ENCODE measurements at regions not wholly inside any gene's neighbourhood (a gene's known extent, or its start where the extent isn't known, plus 50 kb on each side); places are given as distances from the start of the nearest gene placed in this dataset.
A peak's percentile ranks its signal among the peaks of the same experiment; 100 is the strongest.

DNA sequence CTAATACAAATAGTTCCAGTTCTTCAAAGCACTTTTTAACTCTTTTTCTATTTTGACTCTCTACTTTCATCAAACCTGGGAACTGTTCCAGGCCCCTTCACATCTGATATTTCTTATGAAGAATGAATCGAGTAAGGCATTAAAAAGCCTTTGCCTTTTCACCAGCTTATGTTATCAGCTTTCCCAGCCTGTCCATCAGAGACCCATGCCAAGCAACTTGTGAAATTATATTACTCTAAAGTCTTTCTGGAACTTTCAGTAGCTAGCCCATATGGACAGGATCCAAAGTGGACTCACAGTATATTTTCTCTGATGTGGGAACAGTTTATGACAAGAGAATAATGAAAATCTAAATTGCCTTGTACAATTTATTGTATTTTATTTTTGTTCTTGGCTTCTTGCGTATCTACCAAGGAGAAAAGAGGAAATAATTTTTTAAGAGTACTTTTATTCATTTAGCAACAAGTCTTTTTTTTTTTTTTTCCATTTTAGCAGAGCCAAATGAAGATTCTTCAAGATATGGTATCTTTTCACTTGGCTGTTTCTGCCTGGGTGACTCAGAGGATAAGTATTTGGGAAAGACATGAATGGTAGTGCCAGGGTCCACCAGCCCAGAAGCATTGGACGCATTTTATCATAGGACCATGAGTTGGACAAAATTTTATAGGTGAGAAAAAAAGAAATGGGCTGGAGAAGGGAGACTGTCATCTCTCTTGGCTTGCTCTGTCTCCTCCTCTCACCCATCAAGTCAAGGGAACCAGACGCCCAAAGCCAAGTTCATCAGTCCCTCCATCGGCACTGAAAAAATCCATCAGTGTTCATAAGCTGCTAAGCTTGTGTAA, 195.8 kb upstream of the NEBL start:
- peak; percentile 30 for DNase-seq (ENCODE audit: low spot score)

DNA sequence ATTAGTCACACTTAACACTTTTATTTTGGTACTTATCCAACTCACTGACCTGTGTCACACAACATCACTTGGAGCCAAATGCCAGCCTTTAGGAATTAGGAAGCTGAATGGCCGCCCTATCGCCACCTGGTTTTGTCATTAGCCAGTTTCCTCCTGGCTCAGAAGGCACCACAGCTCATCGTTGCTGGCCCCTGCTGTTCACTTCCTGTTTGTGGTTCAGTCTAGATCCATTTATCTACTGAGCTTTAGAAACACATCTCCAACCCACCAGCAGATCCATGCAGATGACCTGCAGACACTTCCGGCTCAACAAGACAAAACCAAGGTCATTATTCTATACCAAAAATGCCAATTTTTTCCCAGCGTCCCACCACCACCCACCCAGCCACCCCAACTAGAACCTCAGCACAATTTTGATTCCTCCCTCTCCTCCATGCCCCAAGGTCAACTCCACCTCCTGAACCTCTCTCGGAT, 193.5 kb upstream of the NEBL start:
- DNase-seq (ENCODE audit: low spot score): no peak

DNA sequence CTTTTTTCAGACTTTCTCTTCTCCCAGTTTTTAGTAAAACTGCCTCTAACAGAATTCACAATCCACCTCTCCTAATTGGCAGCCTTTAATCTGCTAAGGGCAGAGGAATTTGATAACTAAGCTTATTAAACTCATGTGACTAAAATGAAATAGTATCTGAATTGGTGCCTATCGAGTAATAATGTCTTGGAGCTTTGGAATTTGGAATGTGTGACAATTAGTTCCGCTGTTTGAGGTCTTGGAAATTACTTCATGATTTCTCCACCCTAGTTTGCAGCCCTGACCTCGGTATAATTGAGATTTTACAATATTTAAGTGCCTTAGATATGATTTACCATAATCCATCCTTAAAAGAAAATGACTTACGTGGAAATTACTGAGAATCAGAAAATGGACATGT, 190.4 kb upstream of the NEBL start:
- no peak for DNase-seq (ENCODE audit: low spot score)

GRCh38 chr10:21084700-21085099, 187.6 kb upstream of the NEBL start:
- peak; percentile 93 for DNase-seq (ENCODE audit: low spot score)

DNA sequence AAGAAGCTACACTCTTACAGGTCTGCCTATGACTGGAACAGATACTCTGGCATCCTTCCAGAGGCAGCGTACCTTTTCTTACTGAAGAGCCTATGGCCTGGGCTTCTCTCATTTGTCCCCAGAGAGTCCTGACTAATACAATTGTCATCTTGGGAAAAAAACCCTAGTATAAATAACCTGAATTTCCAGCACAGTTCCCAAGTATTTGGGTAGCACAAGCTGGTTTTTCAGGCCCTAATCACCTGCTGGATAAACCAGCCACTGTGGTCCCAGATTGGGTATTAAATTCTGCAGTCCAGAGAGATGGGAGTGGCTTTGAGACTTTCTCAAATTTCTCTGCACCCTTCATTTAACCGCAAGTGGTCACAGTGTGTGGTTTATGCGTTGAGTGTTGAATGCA, 186.8 kb upstream of the NEBL start:
- peak; percentile 93 for DNase-seq (ENCODE audit: low spot score)

DNA sequence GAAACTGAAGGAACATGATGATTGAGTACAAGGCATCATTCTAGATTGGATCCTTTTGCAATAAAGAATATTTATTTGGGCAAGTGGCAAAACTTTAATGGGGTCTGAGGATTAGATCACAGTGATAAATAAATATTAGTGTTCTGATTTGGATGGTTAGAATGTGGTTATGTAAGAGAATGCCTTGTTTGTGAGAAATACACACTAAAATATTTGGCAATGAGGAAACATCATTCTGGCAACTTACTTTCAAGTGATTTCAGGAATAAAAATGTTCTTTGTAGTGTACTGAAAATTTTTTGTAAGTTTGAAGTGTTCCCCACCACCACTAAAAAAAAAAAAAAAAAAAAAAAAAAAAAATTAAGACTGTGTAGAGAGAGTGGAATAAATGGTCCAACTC, 185.1 kb upstream of the NEBL start:
- no peak for DNase-seq (ENCODE audit: low spot score)

GRCh38 chr10:21080261-21080660, 183.2 kb upstream of the NEBL start:
- DNase-seq (ENCODE audit: low spot score): no peak

DNA sequence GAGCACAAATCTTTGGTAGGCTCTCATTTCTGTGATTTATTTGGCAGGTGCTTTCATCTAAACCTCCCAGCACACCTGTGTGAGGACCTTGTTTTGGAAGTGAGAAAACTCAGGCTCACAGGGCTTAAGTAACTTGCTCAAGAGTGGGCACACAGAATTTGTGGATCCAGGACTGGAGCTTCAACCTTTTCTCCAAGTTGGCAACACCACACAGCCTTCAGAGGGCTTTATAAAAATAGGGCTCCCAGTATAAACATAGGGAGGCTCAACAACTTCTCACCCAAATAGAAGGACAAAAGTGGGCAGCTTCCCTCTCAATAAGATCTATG, 182.2 kb upstream of the NEBL start:
- no peak for DNase-seq (ENCODE audit: low spot score)

DNA sequence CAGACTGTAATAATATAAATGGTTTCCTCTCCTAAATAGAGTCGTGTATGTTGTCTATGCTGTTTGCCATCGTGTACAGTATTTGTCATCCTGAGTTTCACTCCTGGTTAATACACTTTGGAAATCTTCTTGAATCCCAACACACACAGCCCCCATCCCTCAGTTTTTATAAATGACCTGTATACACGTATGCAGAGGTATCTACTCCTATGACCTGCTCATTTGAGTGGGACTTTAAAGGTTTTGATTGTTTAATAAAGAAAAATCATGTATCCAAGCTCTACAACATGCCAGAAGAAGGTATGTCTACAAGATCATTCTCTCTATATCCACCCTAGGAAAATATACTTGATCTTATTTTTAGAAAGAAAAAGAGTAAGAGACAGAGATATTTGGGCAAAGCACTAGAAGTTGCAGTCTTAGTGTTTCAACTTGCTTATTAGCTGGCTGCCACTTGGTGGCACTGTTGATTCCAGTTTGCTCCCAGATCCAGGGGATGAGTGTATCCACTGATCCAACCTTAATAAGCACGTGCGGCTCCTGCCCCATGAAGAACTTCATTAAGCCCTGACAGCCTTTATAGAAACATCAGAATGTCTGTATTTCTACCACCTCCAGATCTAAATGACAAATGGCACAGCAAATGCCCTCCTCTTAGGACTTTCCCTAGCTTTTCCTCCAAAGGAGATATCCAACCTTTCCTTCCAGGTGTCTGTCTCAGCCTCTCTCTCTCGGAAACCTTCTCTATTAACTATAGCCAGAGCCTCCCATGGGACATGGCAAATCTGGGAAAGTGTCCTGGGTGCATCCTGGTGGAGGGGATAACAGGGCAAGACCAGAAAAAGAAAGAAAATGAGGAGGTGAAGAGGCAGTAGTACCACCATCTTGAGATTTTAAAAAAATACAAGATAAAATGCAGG, 181.6 kb upstream of the NEBL start:
- peak; percentile 68 for DNase-seq (ENCODE audit: low spot score)

- no peak for DNase-seq (ENCODE audit: low spot score)
Measured at GRCh38 chr10:21077681-21078080, 180.6 kb upstream of the NEBL start.

- DNase-seq (ENCODE audit: low spot score): no peak
Measured at GRCh38 chr10:21076381-21076780, 179.3 kb upstream of the NEBL start.

- no peak for DNase-seq (ENCODE audit: low spot score)
Measured at GRCh38 chr10:21075880-21076279, 178.8 kb upstream of the NEBL start.

- no peak for DNase-seq (ENCODE audit: low spot score)
Measured at GRCh38 chr10:21071001-21071673, 174.0 kb upstream of the NEBL start.

DNA sequence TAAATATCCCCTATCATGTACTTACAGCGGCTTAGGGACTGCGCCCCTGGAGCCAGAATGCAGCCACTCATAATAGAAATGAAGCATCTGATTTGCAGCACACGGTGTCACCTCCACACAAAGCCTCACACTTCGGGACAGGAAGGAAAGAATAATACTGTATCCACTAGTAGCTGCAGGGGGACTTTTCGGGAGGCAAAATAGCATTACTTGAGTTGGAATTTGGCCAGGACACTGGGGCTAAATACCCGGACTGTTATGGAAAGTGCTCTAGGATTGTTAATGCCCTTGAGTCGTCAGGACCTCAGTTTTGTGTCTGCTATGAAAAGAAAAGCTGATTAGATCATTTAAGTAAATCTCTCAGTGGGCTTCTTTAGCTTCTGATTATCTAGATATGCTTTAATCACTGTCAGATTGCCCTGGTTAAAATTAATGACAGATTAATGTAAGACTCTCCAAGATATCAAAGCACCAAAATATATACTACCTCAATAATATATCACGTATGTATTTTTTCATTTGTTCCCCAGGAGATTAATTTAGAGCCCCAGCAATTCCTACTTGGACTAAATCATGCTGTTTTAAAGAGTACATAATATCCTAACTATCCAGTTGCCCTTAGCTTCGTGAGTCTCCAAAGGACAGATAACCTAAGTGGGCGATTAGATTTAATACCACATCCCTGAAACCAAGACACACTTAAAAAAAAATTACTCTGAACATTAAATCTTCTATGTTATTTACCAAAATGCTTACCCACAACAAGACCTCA, 173.0 kb upstream of the NEBL start:
- no peak for DNase-seq (ENCODE audit: low spot score)

DNA sequence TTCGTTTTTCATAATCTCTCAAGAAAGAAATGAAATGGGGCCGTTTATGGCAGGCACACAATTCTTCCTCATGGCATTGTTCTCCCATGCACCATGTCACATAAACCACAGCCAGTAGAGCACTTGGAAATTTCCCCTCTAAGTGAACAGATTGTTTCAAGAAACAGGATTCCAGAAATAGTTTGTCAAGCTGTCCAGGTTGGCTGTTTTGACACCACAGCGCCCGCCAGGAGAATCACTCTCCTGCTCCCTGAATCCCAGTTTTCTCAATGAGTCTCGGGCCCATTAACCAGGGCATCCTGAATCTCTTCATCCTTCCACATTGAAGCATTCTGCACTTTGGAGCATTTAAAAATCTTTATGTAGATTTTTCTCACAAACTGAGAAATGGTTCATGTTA, 172.2 kb upstream of the NEBL start:
- DNase-seq (ENCODE audit: low spot score): no peak

GRCh38 chr10:21068026-21068656, 171.0 kb upstream of the NEBL start:
- DNase-seq (ENCODE audit: low spot score): no peak

DNA sequence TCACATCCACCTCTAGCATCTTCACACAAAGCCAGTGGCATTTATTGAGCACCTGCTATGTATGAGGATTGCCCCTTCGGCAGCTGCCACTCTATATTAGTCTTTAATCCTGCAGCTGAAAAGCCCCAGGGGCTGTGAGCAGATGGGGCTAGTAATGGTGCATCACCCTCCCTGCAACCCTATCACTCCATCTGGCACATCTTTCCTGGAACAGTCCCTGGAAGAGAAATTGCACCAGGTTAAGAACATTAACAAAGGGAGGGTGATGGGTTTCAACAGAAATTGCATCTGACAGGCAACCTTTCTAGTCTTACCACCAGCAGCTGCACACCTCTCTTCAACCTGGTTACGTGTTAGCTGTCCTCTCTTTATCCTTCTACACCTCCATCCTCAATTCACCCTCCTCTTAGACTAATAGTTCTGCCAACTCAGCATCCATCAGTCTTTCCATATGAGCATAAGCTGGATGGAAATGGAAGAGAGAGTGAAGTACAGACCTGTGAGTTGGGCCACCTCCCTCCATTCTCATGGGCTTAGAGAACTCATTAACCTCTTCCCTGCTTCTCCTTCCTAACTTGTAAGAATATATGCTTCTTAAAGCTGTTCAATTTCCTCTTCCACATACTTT, 168.6 kb upstream of the NEBL start:
- no peak for DNase-seq (ENCODE audit: low spot score)

GRCh38 chr10:21061982-21062381, 164.9 kb upstream of the NEBL start:
- no peak for DNase-seq (ENCODE audit: low spot score)

GRCh38 chr10:21061184-21061583, 164.1 kb upstream of the NEBL start:
- DNase-seq (ENCODE audit: low spot score): no peak

- no peak for DNase-seq (ENCODE audit: low spot score)
Measured at GRCh38 chr10:21060626-21061025, 163.5 kb upstream of the NEBL start.

DNA sequence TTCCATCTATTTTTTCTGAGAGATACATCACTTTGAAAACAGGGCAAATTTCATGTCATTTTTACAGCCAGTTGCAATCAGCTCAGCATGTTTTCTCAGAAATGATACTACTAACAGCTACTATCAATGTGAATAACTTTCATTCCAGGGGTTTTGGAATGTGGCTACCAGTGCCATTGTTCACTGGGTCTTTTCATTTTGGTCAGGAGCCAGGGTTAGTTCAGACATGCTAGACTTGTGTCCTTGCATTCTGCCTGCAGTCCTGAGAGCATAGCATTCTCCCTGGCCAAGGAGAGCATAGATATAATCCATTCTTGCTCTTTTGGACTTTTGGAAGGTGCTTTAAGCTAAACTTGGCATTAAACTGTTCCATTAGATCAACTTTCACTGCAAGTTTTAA, 160.9 kb upstream of the NEBL start:
- DNase-seq (ENCODE audit: low spot score): no peak

Measured in kidney tubule cell (primary cell).